RWPE2 (cell line): ENCODE measurements at regions not wholly inside any gene's neighbourhood (a gene's known extent, or its start where the extent isn't known, plus 50 kb on each side); places are given as distances from the start of the nearest gene placed in this dataset.

Experiments used
- ATAC-seq: fragments of 200-7000 bp; cut with Tn5 transposase; 3 replicates; pipeline ENCODE4 v1.9.1; 2021; ENCODE audit warnings: low read depth
- DNase-seq: peaks from one replicate; pipeline ENCODE4 v3.0.0-alpha.2; 2020; ENCODE audit warnings: low spot score
- H3K27ac ChIP-seq: fragments of 450-650 bp; 2 replicates; pipeline ENCODE4 v1.5.1; 2017; ENCODE audit warnings: mild to moderate bottlenecking; ENCODE audit not compliant: poor library complexity, severe bottlenecking
- H3K27me3 ChIP-seq: fragments of 250-450 bp; sonication (Bioruptor Pico); 2 replicates; pipeline ENCODE4 v1.5.1; 2021; ENCODE audit warnings: mild to moderate bottlenecking, moderate library complexity; ENCODE audit not compliant: insufficient read depth, poor library complexity, severe bottlenecking
- H3K36me3 ChIP-seq: fragments of 250-450 bp; sonication (Bioruptor Pico); 2 replicates; pipeline ENCODE4 v1.5.1; 2020; ENCODE audit warnings: low read depth, mild to moderate bottlenecking, moderate library complexity
- H3K4me1 ChIP-seq: fragments of 250-450 bp; sonication (Bioruptor Pico); 2 replicates; pipeline ENCODE4 v1.5.1; 2021; ENCODE audit warnings: mild to moderate bottlenecking, moderate library complexity; ENCODE audit not compliant: insufficient read depth, poor library complexity, severe bottlenecking
- H3K4me3 ChIP-seq: fragments of 250-450 bp; sonication (Bioruptor Pico); 2 replicates; pipeline ENCODE4 v1.5.1; 2021; ENCODE audit warnings: mild to moderate bottlenecking, moderate library complexity; ENCODE audit not compliant: severe bottlenecking
- H3K9me3 ChIP-seq: fragments of 250-450 bp; sonication (Bioruptor Pico); 2 replicates; pipeline ENCODE4 v1.5.1; 2021; ENCODE audit warnings: mild to moderate bottlenecking, moderate library complexity; ENCODE audit not compliant: severe bottlenecking
- CTCF ChIP-seq: fragments of 450-650 bp; IDR thresholded peaks from one replicate; pipeline ENCODE4 v1.5.1; 2017; ENCODE audit warnings: mild to moderate bottlenecking, moderate library complexity; ENCODE audit not compliant: poor library complexity, severe bottlenecking

- no peak for ATAC-seq
- Histone ChIP-seq H3K9me3 (no peaks in the 10 kb centered on the region), H3K4me1 (no peaks in the 10 kb centered on the region), H3K36me3 (no peaks in the 10 kb centered on the region), H3K4me3 (no peak overlapping the region), H3K27ac (no peak overlapping the region), H3K27me3 (no peaks in the 10 kb centered on the region)
- DNase-seq, result no peak
- TF ChIP-seq CTCF, result no peak
Measured at GRCh38 chr11:15645201-15645600, 530.5 kb downstream of the INSC start.

GRCh38 chr11:15649371-15650104 is 534.8 kb downstream of the INSC start:
- Histone ChIP-seq H3K4me3 (no peak overlapping the region), H3K36me3 (no peaks in the 10 kb centered on the region), H3K9me3 (no peaks in the 10 kb centered on the region), H3K27ac (no peak overlapping the region), H3K4me1 (no peaks in the 10 kb centered on the region), H3K27me3 (no peaks in the 10 kb centered on the region)
- ATAC-seq, result no peak
- no peak for TF ChIP-seq CTCF
- DNase-seq, result no peak

GRCh38 chr11:15650105-15650938 is 535.6 kb downstream of the INSC start:
- no peaks in the 10 kb centered on the region for H3K9me3 ChIP-seq
- H3K4me3 ChIP-seq, result peak overlapping the region; percentile 11
- H3K36me3 ChIP-seq, result no peaks in the 10 kb centered on the region
- ATAC-seq (peak; percentile 98), DNase-seq (peak; percentile 84)
- no peak overlapping the region for H3K27ac ChIP-seq
- no peaks in the 10 kb centered on the region for H3K27me3 ChIP-seq
- H3K4me1 ChIP-seq, result no peaks in the 10 kb centered on the region
- peak; percentile 94 for TF ChIP-seq CTCF

- ATAC-seq (no peak), DNase-seq (no peak)
- no peaks in the 10 kb centered on the region for H3K36me3 ChIP-seq
- H3K27ac ChIP-seq, result no peak overlapping the region
- no peaks in the 10 kb centered on the region for H3K4me1 ChIP-seq
- no peaks in the 10 kb centered on the region for H3K27me3 ChIP-seq
- H3K9me3 ChIP-seq, result no peaks in the 10 kb centered on the region
- TF ChIP-seq CTCF, result no peak
- H3K4me3 ChIP-seq, result no peak overlapping the region
Measured at GRCh38 chr11:15651033-15651432, 536.3 kb downstream of the INSC start.
